HCT116 (cell line): ENCODE measurements at regions not wholly inside any gene's neighbourhood (a gene's known extent, or its start where the extent isn't known, plus 50 kb on each side); places are given as distances from the start of the nearest gene placed in this dataset.

Experiments used
- ATAC-seq: fragments of 200-7000 bp; cut with Tn5 transposase; 2 replicates; pipeline ENCODE4 v1.9.1; 2020; ENCODE audit warnings: mild to moderate bottlenecking, moderate library complexity
- BruUV-seq: library from RNA; stranded (reverse); fragments of 400-500 nt; replicated peaks from 2 replicates; lab custom pipeline; 2021; lab: Mats Ljungman, UMichigan
- CTCF ChIA-PET: fragments of 300-600 bp; sonication (Branson Sonifier 250); formaldehyde crosslinking; loops from one replicate; lab custom pipeline; 2021; ENCODE audit warnings: antibody characterized with exemption; lab: Charles Lee
- POLR2A ChIA-PET: fragments of 300-600, 350-600 bp; sonication (Branson Sonifier 250); formaldehyde crosslinking; loops from one replicate; lab custom pipeline; 2021; ENCODE audit warnings: antibody characterized with exemption; lab: Charles Lee
- RAD21 ChIA-PET, 2 experiments: fragments of 300-600 bp; sonication (Branson Sonifier 250); formaldehyde crosslinking; loops; one replicate each; lab custom pipeline; 2023; ENCODE audit warnings: low total read pairs in 2 of 2; ENCODE audit not compliant: uncharacterized antibody in 2 of 2, unreplicated experiment in 2 of 2, low non-redundant PET in 1 of 2; lab: Charles Lee
- DNase-seq: peaks from one replicate; pipeline ENCODE4 v3.0.0-alpha.2; 2010; ENCODE audit warnings: low read depth, low spot score
- H2AFZ ChIP-seq: fragments of 200-600 bp; shearing (Covaris generic), sonication (generic); 2 replicates; pipeline ENCODE4 v1.6.1; 2017; ENCODE audit warnings: low read depth, mixed run types, mixed read lengths, antibody characterized with exemption, low read length; ENCODE audit not compliant: poor library complexity, severe bottlenecking
- H3K27ac ChIP-seq: 2 replicates; pipeline ENCODE4 v1.5.1; 2012; ENCODE audit warnings: low read depth, low read length
- H3K27me3 ChIP-seq: fragments of 200-600 bp; sonication (generic); 2 replicates; pipeline ENCODE4 v1.6.1; 2016; ENCODE audit warnings: mixed run types, low read length, mixed read lengths; ENCODE audit not compliant: insufficient read depth
- H3K36me3 ChIP-seq, 2 experiments: fragments of 200-500 bp in 1 of 2; fragments of 200-600 bp in 1 of 2; sonication (Bioruptor generic) in 1 of 2; sonication (generic) in 1 of 2; 2 replicates each; pipeline versions ENCODE4 v1.5.1 to v1.6.1; 2014 to 2016; ENCODE audit warnings: low read length in 2 of 2, inconsistent platforms in 1 of 2, mixed read lengths in 1 of 2, mixed run types in 1 of 2; ENCODE audit not compliant: insufficient read depth in 2 of 2, control insufficient read depth in 1 of 2
- H3K4me1 ChIP-seq, 2 experiments: fragments of 200-600 bp in 1 of 2; sonication (generic) in 1 of 2; 2 replicates each; pipeline versions ENCODE4 v1.5.1 to v1.6.1; 2012 to 2017; ENCODE audit warnings: low read length in 2 of 2, inconsistent platforms in 1 of 2, mild to moderate bottlenecking in 1 of 2, mixed read lengths in 1 of 2, mixed run types in 1 of 2, moderate library complexity in 1 of 2; ENCODE audit not compliant: insufficient read depth in 2 of 2, control insufficient read depth in 1 of 2
- H3K4me2 ChIP-seq: fragments of 200-600 bp; sonication (generic); 2 replicates; pipeline ENCODE4 v1.6.1; 2017; ENCODE audit warnings: mixed run types, low read length, mixed read lengths
- H3K4me3 ChIP-seq, 2 experiments: fragments of 200-600 bp in 1 of 2; sonication (generic) in 1 of 2; replicated peaks in 1 of 2; 2 replicates each; pipeline ENCODE4 v1.5.1; 2011 to 2016; ENCODE audit warnings: low read length in 2 of 2, control low read depth in 1 of 2, low read depth in 1 of 2, mild to moderate bottlenecking in 1 of 2, mixed read lengths in 1 of 2, mixed run types in 1 of 2
- H3K79me2 ChIP-seq: fragments of 200-600 bp; sonication (generic); 2 replicates; pipeline ENCODE4 v1.6.1; 2017; ENCODE audit warnings: mild to moderate bottlenecking, mixed run types, low read length, moderate library complexity, mixed read lengths; ENCODE audit not compliant: insufficient read depth
- H3K9ac ChIP-seq: fragments of 200-600 bp; sonication (generic); 2 replicates; pipeline ENCODE4 v1.6.1; 2016; ENCODE audit warnings: low read length, mixed read lengths
- H3K9me2 ChIP-seq: fragments of 200-600 bp; sonication (generic), shearing (Covaris generic); 2 replicates; pipeline ENCODE4 v1.6.1; 2017; ENCODE audit warnings: mixed run types, mild to moderate bottlenecking, moderate library complexity; ENCODE audit not compliant: insufficient read depth
- H3K9me3 ChIP-seq, 2 experiments: fragments of 200-500 bp in 1 of 2; fragments of 200-600 bp in 1 of 2; sonication (Bioruptor generic) in 1 of 2; sonication (generic) in 1 of 2; 2 replicates each; pipeline ENCODE4 v1.6.1; 2014 to 2017; ENCODE audit warnings: low read length in 2 of 2, mixed read lengths in 2 of 2, inconsistent platforms in 1 of 2, low read depth in 1 of 2, mild to moderate bottlenecking in 1 of 2, mixed run types in 1 of 2, moderate library complexity in 1 of 2; ENCODE audit not compliant: control insufficient read depth in 1 of 2, insufficient read depth in 1 of 2
- H4K20me1 ChIP-seq: fragments of 200-600 bp; sonication (generic), shearing (Covaris generic); 2 replicates; pipeline ENCODE4 v1.6.1; 2017; ENCODE audit warnings: mixed run types, mild to moderate bottlenecking, moderate library complexity; ENCODE audit not compliant: insufficient read depth
- ATF3 ChIP-seq: IDR thresholded peaks from 2 replicates; pipeline ENCODE4 v1.6.1; 2012
- CBX3 ChIP-seq: IDR thresholded peaks from 2 replicates; pipeline ENCODE4 v1.6.1; 2012; ENCODE audit warnings: low read depth
- CEBPB ChIP-seq: IDR thresholded peaks from 2 replicates; pipeline ENCODE4 v1.6.1; 2012; ENCODE audit warnings: low read depth
- CTCF ChIP-seq, 3 experiments: fragments of 200-600 bp in 1 of 3; sonication (generic) in 1 of 3; IDR thresholded peaks in 2 of 3; conservative IDR thresholded peaks in 1 of 3; 2 replicates each; pipeline ENCODE4 v1.5.1; 2012 to 2017; ENCODE audit warnings: low read depth in 2 of 3, low read length in 2 of 3, antibody characterized with exemption in 1 of 3, borderline replicate concordance in 1 of 3, control low read depth in 1 of 3, mild to moderate bottlenecking in 1 of 3, mixed read lengths in 1 of 3, mixed run types in 1 of 3, moderate library complexity in 1 of 3; ENCODE audit not compliant: insufficient read depth in 1 of 3
- EGR1 ChIP-seq: IDR thresholded peaks from 2 replicates; pipeline ENCODE4 v1.6.1; 2012; ENCODE audit warnings: low read depth
- ELF1 ChIP-seq: IDR thresholded peaks from 2 replicates; pipeline ENCODE4 v1.6.1; 2012; ENCODE audit warnings: low read depth, borderline replicate concordance
- EZH2 ChIP-seq: fragments of 200-600 bp; sonication (generic); IDR thresholded peaks from 2 replicates; pipeline ENCODE4 v1.6.1; 2017; ENCODE audit warnings: antibody characterized with exemption, mixed run types
- EZH2phosphoT487 ChIP-seq: fragments of 200-600 bp; IDR thresholded peaks from 2 replicates; pipeline ENCODE4 v1.6.1; 2018; ENCODE audit warnings: antibody characterized with exemption, borderline replicate concordance
- FOSL1 ChIP-seq: IDR thresholded peaks from 2 replicates; pipeline ENCODE4 v1.6.1; 2012; ENCODE audit warnings: low read depth
- POLR2A ChIP-seq: IDR thresholded peaks from 2 replicates; pipeline ENCODE4 v1.7.0; 2011; ENCODE audit warnings: borderline replicate concordance; ENCODE audit not compliant: insufficient read depth, insufficient read length; ENCODE audit errors: extremely low read depth
- POLR2AphosphoS5 ChIP-seq: IDR thresholded peaks from 2 replicates; pipeline ENCODE4 v1.6.1; 2011; ENCODE audit warnings: mild to moderate bottlenecking, low read depth, low read length, moderate library complexity
- REST ChIP-seq: IDR thresholded peaks from 2 replicates; pipeline ENCODE4 v1.6.1; 2012; ENCODE audit warnings: low read depth
- SIN3A ChIP-seq: IDR thresholded peaks from 2 replicates; pipeline ENCODE4 v1.6.1; 2012; ENCODE audit warnings: low read depth
- TCF7L2 ChIP-seq: IDR thresholded peaks from 2 replicates; pipeline ENCODE4 v1.7.0; 2011; ENCODE audit warnings: borderline replicate concordance, inconsistent platforms; ENCODE audit not compliant: insufficient read depth, insufficient read length; ENCODE audit errors: extremely low read depth
- ZNF274 ChIP-seq: fragments of 200-500 bp; sonication (Bioruptor generic); IDR thresholded peaks from 2 replicates; pipeline ENCODE4 v1.6.1; 2014; ENCODE audit warnings: mild to moderate bottlenecking, low read depth, low read length, inconsistent platforms
- intact Hi-C: fragments of 100-400 bp; cut with micrococcal nuclease; formaldehyde crosslinking; loops from 2 replicates; pipeline ENCODE4 v1.10.0; 2022
- TF ChIP-seq, protein P1 (sequence below): IDR thresholded peaks from 2 replicates; pipeline ENCODE4 v1.6.1; 2011; ENCODE audit warnings: mild to moderate bottlenecking, low read length, moderate library complexity; ENCODE audit not compliant: insufficient replicate concordance; ENCODE audit errors: extremely low read depth

DNA sequence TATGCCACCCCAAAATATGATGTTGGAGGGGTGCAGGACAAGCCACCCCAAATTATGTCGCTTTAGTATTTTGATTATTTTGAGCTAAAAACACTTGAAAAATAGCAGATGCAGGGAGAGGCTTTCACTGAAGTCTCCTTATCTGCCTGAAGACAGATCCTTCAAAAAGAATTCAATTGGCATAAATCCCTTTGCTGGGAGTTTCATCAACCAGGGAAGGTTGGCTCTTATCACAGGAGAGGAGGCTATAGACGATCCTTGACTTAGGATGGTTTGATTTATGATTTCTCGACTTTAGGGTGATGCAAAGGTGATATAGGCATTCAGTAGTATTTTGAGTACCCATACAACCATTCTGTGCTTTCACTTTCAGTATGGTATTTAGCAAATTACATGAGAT is 97.8 kb upstream of the CAMK1G start:
- ChIA-PET CTCF (no interaction called here), POLR2A (no interaction called here), RAD21 (no interaction called here)
- Histone ChIP-seq H2AFZ (no peak overlapping the region), H3K9me2 (no peaks in the 10 kb centered on the region), H3K4me3 (no peak overlapping the region), H3K27me3 (peaks cover 10% of the 10 kb centered on the region; the same call in 1 of the 2 replicates), H4K20me1 (no peaks in the 10 kb centered on the region), H3K4me1 (no peaks in the 10 kb centered on the region), H3K27ac (no peak overlapping the region), H3K79me2 (no peaks in the 10 kb centered on the region), H3K9me3 (no peaks in the 10 kb centered on the region), H3K9ac (no peak overlapping the region), H3K4me2 (no peak overlapping the region), H3K36me3 (no peaks in the 10 kb centered on the region)
- DNase-seq: no peak
- BruUV-seq: no TSS peak
- ATAC-seq: no peak
- TF ChIP-seq CTCF (IDR thresholded peaks at IDR 0.05 in 2 of 3, conservative IDR thresholded peaks at IDR 0.05 in 1 of 3; ENCODE audit: borderline replicate concordance in 1 of 3, insufficient read depth in 1 of 3, low read depth in 2 of 3, low read length in 2 of 3) (no peak), ZNF274 (no peak), EGR1 (no peak), POLR2AphosphoS5 (no peak), EZH2phosphoT487 (no peak), POLR2A (no peak), FOSL1 (no peak), TCF7L2 (no peak), EZH2 (no peak), REST (no peak), ATF3 (no peak), ELF1 (no peak), CEBPB (no peak), CBX3 (no peak), SIN3A (no peak)
- TF ChIP-seq, protein P1, sequence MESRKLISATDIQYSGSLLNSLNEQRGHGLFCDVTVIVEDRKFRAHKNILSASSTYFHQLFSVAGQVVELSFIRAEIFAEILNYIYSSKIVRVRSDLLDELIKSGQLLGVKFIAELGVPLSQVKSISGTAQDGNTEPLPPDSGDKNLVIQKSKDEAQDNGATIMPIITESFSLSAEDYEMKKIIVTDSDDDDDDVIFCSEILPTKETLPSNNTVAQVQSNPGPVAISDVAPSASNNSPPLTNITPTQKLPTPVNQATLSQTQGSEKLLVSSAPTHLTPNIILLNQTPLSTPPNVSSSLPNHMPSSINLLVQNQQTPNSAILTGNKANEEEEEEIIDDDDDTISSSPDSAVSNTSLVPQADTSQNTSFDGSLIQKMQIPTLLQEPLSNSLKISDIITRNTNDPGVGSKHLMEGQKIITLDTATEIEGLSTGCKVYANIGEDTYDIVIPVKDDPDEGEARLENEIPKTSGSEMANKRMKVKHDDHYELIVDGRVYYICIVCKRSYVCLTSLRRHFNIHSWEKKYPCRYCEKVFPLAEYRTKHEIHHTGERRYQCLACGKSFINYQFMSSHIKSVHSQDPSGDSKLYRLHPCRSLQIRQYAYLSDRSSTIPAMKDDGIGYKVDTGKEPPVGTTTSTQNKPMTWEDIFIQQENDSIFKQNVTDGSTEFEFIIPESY: no peak
- intact Hi-C loops: no loop called here
